Caco-2 (cell line): ENCODE measurements at regions not wholly inside any gene's neighbourhood (a gene's known extent, or its start where the extent isn't known, plus 50 kb on each side); places are given as distances from the start of the nearest gene placed in this dataset.

Experiments
- BruUV-seq: library from RNA; stranded (reverse); fragments of 400-500 nt; replicated peaks from 2 replicates; lab custom pipeline; 2021; lab: Mats Ljungman, UMichigan
- CTCF ChIA-PET: fragments of 300-600 bp; sonication (Branson Sonifier 250); formaldehyde crosslinking; loops from one replicate; lab custom pipeline; 2022; ENCODE audit warnings: antibody characterized with exemption; lab: Charles Lee
- POLR2A ChIA-PET: fragments of 300-600 bp; sonication (Branson Sonifier 250); formaldehyde crosslinking; loops from one replicate; lab custom pipeline; 2022; ENCODE audit warnings: antibody characterized with exemption; lab: Charles Lee
- DNase-seq, 2 experiments: peaks; one replicate each; pipeline versions ENCODE4 v3.0.0 to v3.0.0-alpha.2; 2020 to 2022
- H3K27me3 ChIP-seq: replicated peaks from 2 replicates; pipeline ENCODE4 v1.6.0; 2011; ENCODE audit warnings: low read length; ENCODE audit not compliant: control insufficient read depth, insufficient read depth
- H3K36me3 ChIP-seq: 2 replicates; pipeline ENCODE4 v1.5.1; 2011; ENCODE audit warnings: low read length; ENCODE audit not compliant: control insufficient read depth, insufficient read depth
- H3K4me1 ChIP-seq: fragments of 250-450 bp; sonication (Bioruptor Pico); 2 replicates; pipeline ENCODE4 v1.5.1; 2020; ENCODE audit warnings: mild to moderate bottlenecking
- H3K4me3 ChIP-seq: 2 replicates; pipeline ENCODE4 v1.5.1; 2011; ENCODE audit warnings: low read depth, mild to moderate bottlenecking, control low read depth, low read length
- H3K9me3 ChIP-seq: fragments of 250-450 bp; sonication (Bioruptor Pico); 2 replicates; pipeline ENCODE4 v1.5.1; 2020; ENCODE audit warnings: mild to moderate bottlenecking, moderate library complexity
- H3K27ac Mint-ChIP-seq: one replicate; pipeline ENCODE4 v1.8.0; 2022; ENCODE audit warnings: mixed read lengths; ENCODE audit not compliant: unreplicated experiment
- H3K27me3 Mint-ChIP-seq: one replicate; pipeline ENCODE4 v1.8.0; 2022; ENCODE audit warnings: mixed read lengths; ENCODE audit not compliant: insufficient read depth, unreplicated experiment
- H3K36me3 Mint-ChIP-seq: one replicate; pipeline ENCODE4 v1.8.0; 2022; ENCODE audit warnings: mild to moderate bottlenecking, mixed read lengths; ENCODE audit not compliant: insufficient read depth, unreplicated experiment
- H3K4me1 Mint-ChIP-seq: one replicate; pipeline ENCODE4 v1.8.0; 2022; ENCODE audit warnings: low read depth, mixed read lengths; ENCODE audit not compliant: unreplicated experiment
- H3K4me3 Mint-ChIP-seq: one replicate; pipeline ENCODE4 v1.8.0; 2022; ENCODE audit warnings: mild to moderate bottlenecking, moderate library complexity, mixed read lengths; ENCODE audit not compliant: unreplicated experiment
- H3K9me3 Mint-ChIP-seq: one replicate; pipeline ENCODE4 v1.8.0; 2022; ENCODE audit warnings: mixed read lengths; ENCODE audit not compliant: unreplicated experiment
- CTCF ChIP-seq, 2 experiments: fragments of 200-600 bp in 1 of 2; IDR thresholded peaks; 1 replicate in 1 of 2; 2 replicates in 1 of 2; pipeline versions ENCODE4 v1.5.1 to v1.8.0; 2011 to 2022; ENCODE audit warnings: antibody characterized with exemption in 1 of 2, control low read depth in 1 of 2, inconsistent platforms in 1 of 2, low read depth in 1 of 2, low read length in 1 of 2, mild to moderate bottlenecking in 1 of 2, moderate library complexity in 1 of 2; ENCODE audit not compliant: insufficient read depth in 1 of 2, severe bottlenecking in 1 of 2, unreplicated experiment in 1 of 2
- intact Hi-C: fragments of 100-400 bp; cut with micrococcal nuclease; formaldehyde crosslinking; loops from one replicate; pipeline ENCODE4 v1.10.0; 2022; ENCODE audit not compliant: unreplicated experiment

GRCh38 chr1:57922130-57922529 lies 498.3 kb upstream of the DAB1 start:
- POLR2A ChIA-PET, result no interaction called here
- no peak for TF ChIP-seq CTCF (IDR thresholded peaks at IDR 0.05; ENCODE audit: insufficient read depth in 1 of 2, low read depth in 1 of 2, low read length in 1 of 2, severe bottlenecking in 1 of 2, unreplicated experiment in 1 of 2)

GRCh38 chr1:57916041-57916440 lies 492.2 kb upstream of the DAB1 start:
- H3K9me3 ChIP-seq, result no peaks in the 10 kb centered on the region
- Mint-ChIP-seq H3K27me3 (peaks cover 5% of the 10 kb centered on the region), H3K27ac (no peak overlapping the region), H3K4me1 (no peaks in the 10 kb centered on the region), H3K9me3 (no peaks in the 10 kb centered on the region), H3K36me3 (no peaks in the 10 kb centered on the region), H3K4me3 (no peak overlapping the region)
- TF ChIP-seq CTCF (IDR thresholded peaks at IDR 0.05; ENCODE audit: insufficient read depth in 1 of 2, low read depth in 1 of 2, low read length in 1 of 2, severe bottlenecking in 1 of 2, unreplicated experiment in 1 of 2), result no peak
- H3K4me1 ChIP-seq, result no peaks in the 10 kb centered on the region
- DNase-seq, result no peak
- POLR2A ChIA-PET, result no interaction called here
- intact Hi-C loops, result no loop called here
- no peaks in the 10 kb centered on the region for H3K27me3 ChIP-seq
- H3K36me3 ChIP-seq, result no peaks in the 10 kb centered on the region
- H3K4me3 ChIP-seq, result no peak overlapping the region
- no TSS peak for BruUV-seq
- CTCF ChIA-PET, result no interaction called here

More at GRCh38 chr1:57922130-57922529, 498.3 kb upstream of the DAB1 start:
- no peak overlapping the region for H3K27ac Mint-ChIP-seq
- CTCF ChIA-PET, result no interaction called here
- no peaks in the 10 kb centered on the region for H3K9me3 ChIP-seq
- no peak overlapping the region for H3K4me3 Mint-ChIP-seq
- H3K36me3 ChIP-seq, result no peaks in the 10 kb centered on the region
- no peaks in the 10 kb centered on the region for H3K4me1 Mint-ChIP-seq
- H3K27me3 Mint-ChIP-seq, result peaks cover 5% of the 10 kb centered on the region
- H3K9me3 Mint-ChIP-seq, result no peaks in the 10 kb centered on the region
- no peak overlapping the region for H3K4me3 ChIP-seq
- no peaks in the 10 kb centered on the region for H3K36me3 Mint-ChIP-seq
- no peaks in the 10 kb centered on the region for H3K4me1 ChIP-seq
- intact Hi-C loops, result no loop called here
- no peak for DNase-seq
- no peaks in the 10 kb centered on the region for H3K27me3 ChIP-seq
- no TSS peak for BruUV-seq

GRCh38 chr1:57911427-57911826 lies 487.6 kb upstream of the DAB1 start:
- TF ChIP-seq CTCF (IDR thresholded peaks at IDR 0.05; ENCODE audit: insufficient read depth in 1 of 2, low read depth in 1 of 2, low read length in 1 of 2, severe bottlenecking in 1 of 2, unreplicated experiment in 1 of 2), result no peak
- intact Hi-C loops, result no loop called here
- ChIA-PET POLR2A (no interaction called here), CTCF (no interaction called here)
- Mint-ChIP-seq H3K36me3 (no peaks in the 10 kb centered on the region), H3K27ac (no peak overlapping the region), H3K4me3 (no peak overlapping the region), H3K9me3 (no peaks in the 10 kb centered on the region), H3K27me3 (peaks cover 13% of the 10 kb centered on the region), H3K4me1 (no peaks in the 10 kb centered on the region)
- H3K4me3 ChIP-seq, result no peak overlapping the region
- H3K27me3 ChIP-seq, result no peaks in the 10 kb centered on the region
- BruUV-seq, result no TSS peak
- no peaks in the 10 kb centered on the region for H3K9me3 ChIP-seq
- H3K4me1 ChIP-seq, result no peaks in the 10 kb centered on the region
- DNase-seq, result no peak
- no peaks in the 10 kb centered on the region for H3K36me3 ChIP-seq
